ENCODE measurements at regions not wholly inside any gene's neighbourhood (a gene's known extent, or its start where the extent isn't known, plus 50 kb on each side); places are given as distances from the start of the nearest gene placed in this dataset.
"Not testable (repeated sequence)": the region's sequence is repeated elsewhere in the genome, so short reads cannot be mapped to it uniquely, and the experiment has no call there.

- DNase-seq (ENCODE audit: low spot score) = not testable (repeated sequence)
These were observed 967.2 kb upstream of the FOXG1 start for GRCh38 chr14:27799066-27800028.

DNA sequence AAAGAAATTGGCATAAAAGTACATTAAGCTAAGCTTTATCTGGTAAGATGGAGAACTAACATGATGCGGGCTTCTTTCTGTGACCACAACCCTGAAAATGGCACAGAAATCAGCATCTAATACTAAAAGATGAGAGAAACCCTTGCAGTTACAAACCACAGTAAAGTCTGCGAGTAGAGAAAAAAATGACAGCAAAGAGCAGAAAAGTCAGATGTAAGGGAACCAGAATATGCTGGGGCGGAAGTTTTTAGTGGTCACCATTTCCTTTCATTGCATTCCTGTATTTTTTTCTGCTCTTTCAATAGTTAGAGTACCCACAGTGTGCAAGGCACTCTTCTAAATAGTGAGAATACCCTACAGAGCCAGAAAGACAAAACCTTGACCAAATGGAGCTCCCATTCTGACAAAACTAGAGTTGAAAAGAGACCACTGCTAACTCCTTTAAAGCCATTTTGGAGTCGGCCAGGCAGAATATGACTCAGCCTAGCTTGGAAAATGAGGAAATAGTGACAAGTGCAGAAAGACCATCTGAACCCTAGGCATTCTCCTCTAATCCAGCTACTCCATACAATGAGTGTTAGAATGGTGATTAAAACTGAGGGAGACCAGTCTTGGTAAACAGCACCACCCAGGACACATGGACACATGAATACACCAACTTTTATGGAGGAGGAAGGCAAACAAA, 948.7 kb upstream of the FOXG1 start:
- not testable (repeated sequence) for DNase-seq (ENCODE audit: low spot score)

DNA sequence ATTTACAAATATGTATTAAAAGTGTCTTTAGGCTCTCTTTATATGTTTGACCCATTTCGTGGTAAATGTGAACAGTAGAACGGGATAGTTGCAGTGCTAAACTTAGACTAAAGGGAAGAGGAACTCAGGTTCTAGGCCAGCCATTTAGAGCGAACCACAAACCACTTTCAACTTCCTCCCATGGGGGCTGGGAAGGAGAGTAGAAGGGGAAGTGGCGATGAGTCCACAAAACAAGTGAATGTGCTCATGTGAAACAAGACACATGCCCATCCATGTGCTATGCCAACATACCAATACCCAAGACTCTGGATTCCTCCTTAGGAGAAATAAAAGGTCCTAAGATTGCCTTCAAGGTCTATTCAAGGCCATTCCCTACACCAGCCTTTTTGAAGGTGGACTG, 940.4 kb upstream of the FOXG1 start:
- not testable (repeated sequence) for DNase-seq (ENCODE audit: low spot score)

DNA sequence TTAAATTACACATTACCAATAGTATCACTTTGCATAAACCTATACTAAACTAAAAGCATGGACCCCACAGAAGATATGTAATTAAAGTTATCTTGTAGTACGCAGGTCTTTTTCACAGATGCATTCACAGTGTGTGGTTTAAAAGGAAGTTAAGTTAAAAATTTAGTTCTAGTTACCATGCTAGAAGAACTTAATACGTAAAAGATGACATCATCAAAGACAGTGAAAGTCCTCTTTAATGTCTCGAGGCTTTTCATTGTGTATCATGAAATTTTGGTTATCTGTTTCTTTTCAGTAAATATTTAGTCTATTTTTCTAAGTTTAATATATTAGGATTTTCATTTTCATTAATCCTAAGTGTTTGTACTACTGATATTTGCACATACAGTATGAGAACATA, 934.6 kb upstream of the FOXG1 start:
- not testable (repeated sequence) for DNase-seq (ENCODE audit: low spot score)

GRCh38 chr14:27833001-27833400, 933.6 kb upstream of the FOXG1 start:
- not testable (repeated sequence) for DNase-seq (ENCODE audit: low spot score)

GRCh38 chr14:27836386-27836785, 930.2 kb upstream of the FOXG1 start:
- no peak for DNase-seq (ENCODE audit: low spot score)

GRCh38 chr14:27845241-27845850, 921.2 kb upstream of the FOXG1 start:
- DNase-seq (ENCODE audit: low spot score) = peak; percentile 6

- DNase-seq (ENCODE audit: low spot score) = no peak
These were observed 920.7 kb upstream of the FOXG1 start for GRCh38 chr14:27845902-27846301.

DNA sequence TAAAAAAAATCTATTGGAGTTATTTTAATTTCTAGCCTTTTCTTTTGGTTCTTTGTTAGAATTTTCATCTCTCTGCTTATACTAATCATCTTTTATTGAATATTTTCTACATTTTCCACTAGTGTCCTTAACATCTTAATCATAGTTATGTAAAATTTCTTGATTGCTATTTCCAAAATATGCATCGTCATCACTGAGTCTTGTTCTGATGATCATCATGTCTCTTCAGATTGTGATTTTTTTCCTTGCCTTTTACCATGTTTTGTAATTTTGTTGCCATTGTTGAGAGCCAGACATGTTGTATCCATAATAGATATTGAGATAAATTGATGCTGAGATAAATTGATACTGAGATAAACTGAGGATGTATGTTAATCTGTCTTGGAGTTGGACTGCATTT, 919.1 kb upstream of the FOXG1 start:
- not testable (repeated sequence) for DNase-seq (ENCODE audit: low spot score)

DNA sequence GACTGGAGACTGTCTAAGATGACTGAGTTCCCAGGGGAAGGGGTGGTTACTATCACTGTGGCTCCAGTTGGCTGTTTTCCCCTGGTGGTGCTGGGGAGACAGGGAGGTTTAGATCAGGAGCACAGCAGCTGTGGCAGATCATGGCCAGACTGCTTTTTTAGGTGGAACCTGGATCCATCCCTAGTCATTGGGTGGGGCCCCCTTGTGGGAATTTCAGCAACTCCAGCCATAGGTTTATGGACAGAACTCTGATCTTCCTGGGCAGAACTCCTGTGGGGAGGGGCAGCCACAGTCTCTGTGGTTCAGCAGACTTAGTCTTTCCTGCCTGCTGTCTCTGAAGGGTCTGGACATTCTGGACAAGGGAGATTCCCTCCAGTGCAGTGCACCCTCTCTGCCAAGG, 917.4 kb upstream of the FOXG1 start:
- DNase-seq (ENCODE audit: low spot score) = not testable (repeated sequence)

- DNase-seq (ENCODE audit: low spot score) = no peak
These were observed 903.9 kb upstream of the FOXG1 start for GRCh38 chr14:27862684-27863083.

DNA sequence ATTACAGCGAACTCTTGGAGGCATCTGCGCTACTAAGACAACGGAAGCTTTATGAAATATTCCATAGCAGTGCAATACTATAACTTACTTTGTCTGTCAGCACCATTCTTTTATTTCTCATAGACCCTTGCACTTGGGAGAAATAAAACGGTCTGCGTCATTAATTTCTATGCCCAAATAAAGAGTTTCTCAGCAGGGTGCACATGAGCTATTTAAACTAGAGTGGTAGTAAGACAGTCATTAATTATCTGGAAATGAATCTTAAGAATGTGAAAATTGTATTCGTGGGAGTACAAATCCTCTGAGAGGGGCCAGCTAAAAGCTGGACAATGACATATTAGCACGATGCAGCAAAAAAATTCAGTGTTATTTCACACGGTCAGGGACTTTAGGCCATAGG, 903.4 kb upstream of the FOXG1 start:
- no peak for DNase-seq (ENCODE audit: low spot score)

DNA sequence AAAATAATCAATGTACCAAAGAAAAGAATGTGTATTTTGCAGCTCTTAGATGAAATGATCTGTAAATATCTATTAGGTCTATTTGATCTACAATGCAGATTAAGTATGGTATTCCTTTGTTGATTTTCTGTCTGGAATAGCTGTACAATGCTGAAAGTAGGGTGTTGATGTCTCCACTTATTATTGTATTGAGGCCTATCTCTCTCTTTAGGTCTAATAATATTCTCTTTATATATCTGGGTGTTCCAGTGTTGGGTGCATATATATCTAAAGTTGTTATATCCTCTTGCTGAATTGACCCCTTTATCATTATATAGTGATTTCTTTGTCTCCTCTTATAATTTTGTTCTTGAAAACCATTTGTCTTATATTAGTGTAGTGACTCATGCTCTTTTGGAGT, 885.5 kb upstream of the FOXG1 start:
- no peak for DNase-seq (ENCODE audit: low spot score)

DNA sequence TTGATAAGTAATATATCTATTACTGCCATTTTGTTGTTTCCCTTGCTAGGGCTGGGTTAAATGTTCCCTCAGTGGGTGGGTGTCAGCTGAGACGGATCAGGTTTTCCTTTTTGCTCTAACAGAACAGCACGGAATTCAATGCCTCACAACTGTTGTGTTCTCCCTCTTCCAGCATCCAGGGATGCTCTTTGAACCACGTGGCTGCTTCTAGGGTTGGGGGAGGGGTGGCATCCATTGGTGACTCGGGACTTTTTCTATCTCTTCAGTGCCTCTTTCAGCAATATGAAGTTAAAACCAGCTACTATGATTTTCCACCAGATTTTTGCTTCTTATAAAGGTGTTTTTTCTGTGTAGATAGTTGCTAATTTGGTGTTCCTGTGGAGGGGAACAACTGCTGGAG, 884.9 kb upstream of the FOXG1 start:
- no peak for DNase-seq (ENCODE audit: low spot score)

- no peak for DNase-seq (ENCODE audit: low spot score)
These were observed 880.3 kb upstream of the FOXG1 start for GRCh38 chr14:27886256-27886655.

DNA sequence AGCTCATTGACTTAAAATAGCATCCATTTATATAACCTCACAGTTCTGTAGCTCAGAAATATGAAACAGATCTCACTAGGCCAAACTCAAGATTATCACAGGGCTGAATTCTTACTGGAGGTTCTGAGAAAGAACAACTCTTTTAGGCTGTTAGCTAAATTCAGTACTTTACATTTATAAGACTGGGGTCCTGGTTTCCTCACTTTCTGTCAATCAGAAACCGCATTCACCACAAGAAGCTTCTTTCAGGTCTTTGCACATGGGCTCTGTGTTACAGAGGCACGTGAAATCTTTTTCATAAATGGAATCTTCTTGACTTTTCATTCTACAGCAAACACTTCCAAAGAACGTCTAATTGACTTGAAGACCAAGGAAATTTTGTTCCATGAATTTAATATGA, 876.3 kb upstream of the FOXG1 start:
- DNase-seq (ENCODE audit: low spot score) = no peak

DNA sequence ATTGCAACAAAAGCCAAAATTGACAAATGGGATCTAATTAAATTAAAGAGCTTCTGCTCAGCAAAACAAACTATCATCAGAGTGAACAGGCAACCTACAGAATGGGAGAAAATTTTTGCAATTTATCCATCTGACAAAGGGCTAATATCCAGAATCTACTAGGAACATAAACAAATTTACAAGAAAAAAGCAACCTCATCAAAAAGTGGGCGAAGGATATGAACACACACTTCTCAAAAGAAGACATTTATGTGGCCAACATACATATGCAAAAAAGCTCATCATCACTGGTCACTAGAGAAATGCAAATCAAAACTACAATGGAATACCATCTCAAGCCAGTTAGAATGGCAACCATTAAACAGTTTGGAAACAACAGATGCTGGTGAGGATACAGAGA, 858.1 kb upstream of the FOXG1 start:
- DNase-seq (ENCODE audit: low spot score) = not testable (repeated sequence)

GRCh38 chr14:27916326-27916725, 850.3 kb upstream of the FOXG1 start:
- no peak for DNase-seq (ENCODE audit: low spot score)

- DNase-seq (ENCODE audit: low spot score) = no peak
These were observed 848.7 kb upstream of the FOXG1 start for GRCh38 chr14:27917896-27918295.

- DNase-seq (ENCODE audit: low spot score) = no peak
These were observed 839.1 kb upstream of the FOXG1 start for GRCh38 chr14:27927519-27927918.

GRCh38 chr14:27929797-27930347, 836.7 kb upstream of the FOXG1 start:
- no peak for DNase-seq (ENCODE audit: low spot score)

DNA sequence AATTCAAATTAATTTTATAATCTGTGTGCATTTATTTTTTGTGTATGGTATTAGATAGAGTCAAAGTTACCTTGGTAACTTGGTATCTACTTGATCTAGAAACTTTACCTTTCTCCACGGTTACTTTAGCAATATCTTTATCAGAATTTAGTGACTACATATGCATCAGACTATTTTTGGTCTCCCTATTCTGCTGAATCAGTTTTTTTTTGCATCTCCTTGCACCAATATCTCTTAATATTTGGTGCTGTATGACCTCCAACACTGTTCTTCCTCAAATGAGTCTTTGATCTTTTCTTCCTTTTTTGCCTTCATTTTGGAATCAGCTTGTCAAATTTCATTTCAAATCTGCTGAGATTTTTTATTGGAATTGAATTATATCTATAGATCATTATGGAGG, 828.2 kb upstream of the FOXG1 start:
- no peak for DNase-seq (ENCODE audit: low spot score)

DNA sequence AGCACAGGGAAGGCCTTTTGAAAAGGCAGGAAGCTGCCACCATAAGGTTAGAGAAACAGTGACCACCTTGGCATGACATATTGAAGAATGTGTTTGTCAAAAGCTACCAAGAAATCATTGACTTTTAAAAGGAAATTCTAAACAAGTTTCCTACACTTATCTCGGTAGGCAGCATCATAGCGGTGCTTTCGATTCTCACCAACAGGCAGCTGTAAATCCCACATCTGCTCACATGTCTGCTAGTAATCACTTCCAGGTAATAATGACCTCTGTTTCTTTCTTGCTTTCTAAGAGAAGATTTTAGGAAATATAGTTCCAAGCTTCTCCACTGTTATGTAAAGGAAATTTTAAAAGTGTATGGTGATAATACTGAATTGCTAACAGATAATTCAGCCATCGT, 821.1 kb upstream of the FOXG1 start:
- no peak for DNase-seq (ENCODE audit: low spot score)

All from HuH-7.5 (cell line).